Stimulated activated naive CD4-positive, alpha-beta T cell treated with Interleukin-2 at 50 U/mL for 16 hours (primary cell): ENCODE measurements at regions not wholly inside any gene's neighbourhood (a gene's known extent, or its start where the extent isn't known, plus 50 kb on each side); places are given as distances from the start of the nearest gene placed in this dataset.

Experiments
- DNase-seq: peaks from one replicate; lab custom pipeline; 2025; lab: John Stamatoyannopoulos, UW

DNA sequence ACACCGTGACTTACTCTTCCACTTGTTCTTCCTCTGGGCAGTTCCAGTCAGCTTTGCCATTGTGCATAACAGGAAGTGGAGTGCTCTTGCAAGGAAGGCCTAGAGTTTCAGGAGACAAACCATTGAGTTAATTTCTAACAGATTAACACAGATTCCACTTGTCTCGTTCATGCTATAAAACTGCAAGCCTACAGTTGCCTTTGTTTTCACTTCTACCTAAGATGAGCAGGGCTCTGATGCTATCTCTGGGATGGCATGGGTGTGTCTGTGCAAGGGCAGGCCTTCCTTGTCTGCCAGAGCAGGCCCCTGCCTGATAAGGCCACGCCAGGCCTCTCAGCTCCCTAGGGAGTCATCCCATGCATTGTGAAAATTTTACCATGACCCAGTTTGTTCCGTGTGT is 67.7 kb upstream of the PGRMC2 start:
- no peak for DNase-seq

DNA sequence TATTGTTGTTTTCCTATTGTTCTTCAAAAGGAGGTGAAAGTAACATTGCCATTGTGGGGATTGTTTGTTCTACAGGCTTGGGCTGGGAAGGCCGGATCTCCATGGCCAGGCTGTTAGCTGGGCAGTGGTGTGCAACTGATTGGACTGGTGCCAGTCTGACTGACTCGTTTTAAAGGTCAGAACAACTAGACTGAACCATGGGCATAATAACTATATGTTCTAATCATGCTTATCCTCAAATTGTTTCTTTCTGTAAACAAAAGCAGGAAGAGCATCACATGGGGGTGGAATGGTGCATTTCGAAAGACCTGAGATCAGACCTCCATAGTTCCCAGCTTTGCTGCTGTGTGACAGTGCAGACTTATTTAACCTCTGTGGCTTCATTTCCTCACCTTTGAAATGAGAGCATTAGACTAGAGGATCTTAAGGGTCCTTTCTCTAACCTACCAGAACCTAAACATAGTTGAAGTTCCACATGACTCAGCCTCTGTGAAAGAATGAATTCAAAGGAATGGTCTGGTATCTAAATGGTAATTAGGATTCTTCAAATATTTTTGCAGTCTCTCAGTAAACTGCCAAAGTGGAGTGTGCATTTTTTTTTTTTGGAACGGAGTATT is 66.7 kb upstream of the PGRMC2 start:
- DNase-seq: no peak

DNA sequence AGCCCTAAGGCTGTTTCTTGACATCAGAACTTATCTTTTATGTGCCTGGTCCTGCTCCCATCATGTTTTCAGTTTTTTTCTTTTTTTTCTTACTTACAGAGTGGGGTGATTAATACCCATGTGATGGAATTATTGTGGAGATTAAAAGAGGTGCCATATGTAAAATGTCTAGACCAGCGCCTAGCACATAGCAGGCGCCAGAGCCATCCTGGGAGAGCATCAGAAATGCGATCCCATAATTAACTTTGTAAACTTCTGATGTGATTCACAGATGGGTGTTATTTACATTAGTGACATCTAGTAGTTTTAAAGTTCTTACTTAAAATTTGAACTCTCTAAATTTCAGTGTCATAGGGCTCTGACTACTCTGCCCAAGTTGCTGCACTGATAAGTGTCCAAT is 66.2 kb upstream of the PGRMC2 start:
- DNase-seq: no peak

DNA sequence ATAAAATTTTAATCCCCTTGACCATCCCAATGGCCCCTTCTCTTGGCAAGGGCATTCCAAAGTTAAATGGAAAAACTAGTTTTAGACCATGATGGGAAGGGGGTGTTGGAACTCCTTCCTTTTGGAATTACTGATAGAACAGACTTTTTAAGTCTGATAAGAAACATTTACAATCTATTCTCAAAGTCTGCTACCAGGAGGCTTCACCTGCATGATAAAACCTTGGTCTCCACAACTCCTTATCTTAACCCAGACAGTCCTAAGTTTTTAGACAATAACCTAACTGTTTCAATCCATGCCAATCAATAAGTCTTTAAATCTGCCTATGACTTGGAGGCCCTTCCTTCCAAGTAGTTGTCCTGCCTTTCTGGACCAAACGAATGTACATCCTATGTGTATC is 63.9 kb upstream of the PGRMC2 start:
- no peak for DNase-seq

DNA sequence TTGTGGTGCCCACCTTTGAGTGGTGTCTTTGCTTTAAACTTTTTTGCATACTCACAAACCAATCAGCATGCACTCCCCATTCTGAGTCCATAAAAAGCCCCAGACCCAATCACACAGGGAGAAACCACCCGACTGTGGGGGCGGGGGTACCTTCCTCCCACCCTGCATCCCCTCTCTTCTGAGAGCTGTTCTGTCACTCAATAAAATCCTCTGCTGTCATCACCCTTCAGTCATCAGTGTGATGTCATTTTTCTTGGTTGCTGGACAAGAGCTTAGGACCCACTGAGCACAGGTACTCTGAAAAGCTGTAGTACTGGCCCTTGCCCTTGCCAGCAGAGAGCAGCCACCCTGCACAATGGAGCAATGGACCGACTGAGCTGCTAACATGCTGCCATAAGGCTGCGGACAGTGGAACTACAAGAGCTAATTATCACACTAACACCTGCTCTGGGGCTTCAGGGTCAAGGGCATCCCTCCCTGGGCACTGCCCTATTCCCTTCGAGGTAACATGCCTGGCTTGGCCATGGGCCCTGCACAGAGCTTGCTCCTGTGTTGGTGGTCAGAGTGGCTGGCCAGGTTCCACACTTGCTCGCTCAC is 62.9 kb upstream of the PGRMC2 start:
- no peak for DNase-seq

DNA sequence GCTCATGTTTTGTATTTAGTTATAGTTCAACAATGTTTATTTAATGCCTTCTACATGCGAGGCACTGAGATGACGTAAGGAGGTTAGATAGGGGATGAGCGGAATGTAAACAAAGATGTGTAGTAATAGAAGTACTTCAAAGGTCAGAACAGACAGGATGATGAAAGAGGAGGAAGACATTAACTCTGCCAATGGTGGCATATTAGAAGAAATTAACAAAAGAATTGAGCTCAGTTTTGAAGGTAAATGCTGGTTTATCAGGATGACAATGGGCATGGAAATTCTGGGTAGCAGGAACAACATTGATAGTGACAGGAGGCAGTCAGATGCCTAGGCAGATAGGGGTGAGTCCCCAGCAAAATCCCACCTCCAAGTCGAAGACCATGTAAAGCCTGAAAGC is 62.3 kb upstream of the PGRMC2 start:
- DNase-seq: no peak

DNA sequence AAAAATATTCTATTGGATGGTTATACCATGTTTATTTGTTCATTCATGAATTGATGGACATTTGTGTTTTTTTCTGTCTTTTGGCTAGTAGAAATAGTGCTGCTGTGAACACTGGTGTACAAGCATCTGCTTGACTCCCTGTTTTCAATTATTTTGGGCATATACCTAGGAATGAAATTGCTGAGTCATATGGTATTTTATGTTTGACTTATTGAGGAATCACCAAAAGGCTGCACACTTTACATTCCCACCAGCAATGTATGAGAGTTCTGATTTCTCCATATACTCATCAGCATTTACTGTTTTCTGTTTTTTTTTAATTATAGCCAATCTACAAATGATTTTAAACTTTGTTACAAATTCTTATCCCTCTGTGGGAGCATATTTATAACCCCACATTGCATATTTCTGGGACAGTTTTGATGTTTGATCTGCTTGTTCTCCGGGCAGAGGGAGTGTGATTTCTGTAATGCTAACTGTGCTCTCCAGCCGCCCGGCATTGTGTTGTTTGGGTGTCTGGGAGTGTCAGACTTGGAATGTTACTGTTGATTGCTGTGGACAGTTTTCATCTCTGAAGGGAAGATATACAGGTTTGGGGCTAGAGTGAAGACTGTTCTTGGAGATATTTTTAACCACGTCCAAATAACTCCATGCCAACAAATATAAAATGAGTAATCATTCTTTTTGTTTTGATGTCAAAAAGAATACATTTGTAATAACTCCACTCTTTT is 60.5 kb upstream of the PGRMC2 start:
- DNase-seq: no peak

DNA sequence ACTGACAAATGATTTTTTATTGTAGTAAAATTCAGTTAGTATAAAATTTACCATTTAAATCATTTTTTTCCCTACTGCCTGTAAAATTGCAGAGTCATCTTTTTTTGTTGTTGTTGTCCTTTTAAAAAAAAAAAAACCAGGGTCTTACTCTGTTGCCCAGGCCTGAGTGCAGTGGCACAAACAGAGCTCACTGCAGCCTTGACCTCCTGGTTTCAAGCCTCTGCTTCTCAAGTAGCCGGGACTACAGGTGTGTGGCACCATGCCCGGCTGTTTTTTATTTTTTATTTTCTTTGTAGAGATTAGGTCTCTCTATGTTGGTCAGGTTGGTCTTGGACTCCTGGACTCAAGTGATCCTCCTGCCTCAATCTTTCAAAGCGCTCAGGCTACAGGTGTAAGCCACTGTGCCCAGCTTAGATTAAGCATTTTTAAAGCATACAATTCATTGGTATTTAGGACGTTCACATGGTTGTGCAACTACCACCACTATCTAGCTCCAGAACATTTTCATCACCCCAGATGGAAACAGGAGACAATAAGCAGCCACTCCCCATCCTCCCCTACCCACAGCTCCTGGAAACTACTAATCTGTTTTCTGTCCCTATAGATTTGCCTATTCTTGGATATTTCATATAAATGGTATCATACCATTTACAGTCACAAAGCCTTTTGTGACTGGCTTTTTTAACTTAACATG is 59.7 kb upstream of the PGRMC2 start:
- DNase-seq: no peak

DNA sequence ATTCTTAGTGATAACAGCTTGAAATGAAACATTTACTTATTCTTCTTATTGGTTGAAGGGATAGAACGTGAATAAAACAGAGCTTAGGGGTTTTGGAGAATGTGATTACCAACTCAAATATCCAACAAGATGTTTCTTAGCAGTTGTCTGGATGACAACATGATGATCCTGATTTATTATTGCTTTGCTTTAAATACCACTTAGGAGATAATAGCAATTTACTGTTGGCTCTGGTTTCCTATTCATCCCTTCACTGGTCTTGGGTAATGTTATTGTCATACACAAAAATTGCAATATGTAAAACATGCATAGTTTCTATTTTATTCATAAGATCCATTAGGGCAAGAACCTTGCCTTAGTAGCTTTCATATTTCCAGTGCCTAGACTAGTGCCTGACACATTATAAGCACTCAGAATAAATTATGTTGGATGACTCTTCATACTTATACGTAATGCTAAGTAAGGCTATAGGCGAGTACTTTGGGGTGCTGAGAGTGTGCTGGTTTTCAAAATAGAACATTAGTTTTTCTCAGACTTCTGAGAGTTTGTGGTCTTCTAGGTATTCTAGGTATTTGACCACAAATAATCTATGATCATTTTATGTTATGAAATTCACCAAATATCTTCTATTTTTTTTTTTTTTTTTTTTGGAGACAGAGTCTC is 58.6 kb upstream of the PGRMC2 start:
- DNase-seq: no peak

DNA sequence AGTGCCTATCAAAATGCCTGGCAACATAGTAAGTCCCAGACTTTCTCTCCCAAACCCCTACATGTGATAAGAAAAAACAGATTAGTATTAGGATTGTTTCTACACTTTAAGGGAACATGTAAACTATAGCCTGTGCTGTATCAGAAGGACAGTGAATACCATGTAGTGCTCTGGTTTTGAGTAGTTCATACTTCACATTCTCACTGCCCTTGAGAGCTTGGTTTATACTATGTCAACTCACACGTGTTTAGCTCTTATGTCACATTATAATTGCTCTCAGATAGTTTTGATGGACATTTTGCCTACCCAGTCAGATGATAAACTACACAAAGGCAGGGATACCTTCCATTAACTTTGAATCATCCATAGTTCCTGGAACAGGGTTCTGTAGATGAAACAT is 58.0 kb upstream of the PGRMC2 start:
- no peak for DNase-seq

DNA sequence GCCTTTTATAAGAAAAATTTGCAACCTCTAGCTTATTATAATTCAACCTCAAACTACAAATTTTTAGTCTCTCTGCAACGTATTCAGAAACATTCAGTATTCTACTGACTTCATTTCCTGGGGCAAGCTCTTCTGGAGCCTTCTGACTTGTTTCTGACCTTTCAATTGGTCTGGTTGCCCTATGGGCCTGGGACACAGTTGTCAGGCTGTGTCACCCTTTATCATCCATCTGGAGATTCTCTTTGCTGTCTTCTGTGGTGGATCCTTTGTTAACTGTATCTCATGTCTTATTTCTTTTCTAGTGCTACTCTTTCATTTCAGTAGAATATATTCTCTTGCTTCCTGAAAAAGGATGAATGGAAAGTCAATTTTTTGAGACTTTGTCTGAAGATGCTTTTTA is 55.1 kb upstream of the PGRMC2 start:
- no peak for DNase-seq

DNA sequence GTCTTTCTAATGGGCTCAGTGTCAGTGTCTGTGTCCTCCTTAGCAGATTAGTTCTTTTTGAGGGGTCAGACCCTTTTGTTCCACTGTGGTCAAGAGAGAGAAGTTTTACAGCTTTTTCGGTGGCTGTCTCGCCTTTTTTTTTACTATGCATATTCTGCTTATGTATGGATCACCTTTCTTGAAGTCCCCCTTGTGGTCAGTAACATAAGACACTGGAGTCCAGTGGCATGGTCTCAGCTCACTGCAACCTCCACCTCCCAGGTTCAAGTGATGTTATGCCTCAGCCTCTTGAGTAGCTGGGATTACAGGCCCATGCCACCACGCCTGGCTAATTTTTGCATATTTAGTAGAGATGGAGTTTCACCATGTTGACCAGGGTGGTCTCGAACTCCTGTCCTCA is 54.0 kb upstream of the PGRMC2 start:
- DNase-seq: no peak

DNA sequence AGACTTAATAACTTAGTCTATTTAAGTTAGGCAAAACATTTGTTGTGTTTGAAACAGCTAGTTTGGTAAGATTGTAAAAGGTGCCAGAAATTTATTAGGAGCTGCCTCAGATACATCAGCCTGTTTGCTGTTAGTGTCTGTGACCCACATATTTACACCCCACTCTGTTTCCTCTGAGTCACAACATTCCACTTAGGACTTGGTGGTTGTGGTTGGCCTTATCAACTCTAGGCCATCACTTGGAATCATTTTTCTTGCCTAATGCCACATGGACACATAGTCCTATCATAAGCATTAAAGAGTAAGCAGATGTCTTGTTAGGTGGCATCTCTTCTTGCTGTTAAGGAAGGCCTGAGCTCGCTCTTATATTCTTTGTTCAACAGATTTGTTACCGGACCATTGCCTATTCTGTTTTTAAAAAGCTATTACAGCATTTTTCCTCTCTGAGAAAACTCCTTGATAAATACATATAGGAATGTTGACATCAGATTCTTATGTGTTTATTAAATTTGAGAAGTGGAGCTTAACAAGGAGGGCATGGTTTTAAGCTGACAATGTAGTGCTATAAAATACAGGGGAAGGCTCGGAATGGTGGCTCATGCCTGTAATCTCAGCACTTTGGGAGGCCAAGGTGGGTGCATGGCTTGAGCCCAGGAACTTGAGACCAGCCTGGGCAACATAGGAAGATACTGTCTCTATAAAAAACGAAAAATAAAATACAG is 51.2 kb upstream of the PGRMC2 start:
- no peak for DNase-seq

DNA sequence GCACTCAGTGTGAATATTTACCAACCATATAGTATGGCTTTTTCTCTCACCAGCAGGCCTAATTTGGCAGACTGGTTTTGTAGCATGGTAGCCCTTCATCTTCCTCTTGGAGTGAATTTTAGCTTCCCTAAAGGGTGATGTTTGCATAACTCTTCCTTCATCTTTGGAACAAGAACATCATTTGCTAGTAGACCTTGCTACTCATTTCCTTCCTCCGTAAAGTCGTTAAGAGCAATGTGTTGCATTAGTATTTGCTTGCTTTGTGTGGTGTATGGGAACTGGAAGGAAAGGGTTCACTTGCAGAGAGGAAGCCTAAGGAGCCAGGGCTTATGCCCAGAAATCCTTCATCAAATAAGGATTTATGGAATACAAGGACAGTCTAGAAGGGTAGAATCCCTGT is 50.2 kb upstream of the PGRMC2 start:
- no peak for DNase-seq
